ENCODE measurements at regions not wholly inside any gene's neighbourhood (a gene's known extent, or its start where the extent isn't known, plus 50 kb on each side); places are given as distances from the start of the nearest gene placed in this dataset.
"Not testable (repeated sequence)": the region's sequence is repeated elsewhere in the genome, so short reads cannot be mapped to it uniquely, and the experiment has no call there.

- not testable (repeated sequence) for H3K27ac ChIP-seq; H3K27me3 ChIP-seq (replicated peaks); H3K4me1 ChIP-seq (replicated peaks); DNase-seq (ENCODE audit: low read depth in 1 of 2, low spot score in 2 of 2); H3K9me3 ChIP-seq (replicated peaks); H3K4me3 ChIP-seq; H3K36me3 ChIP-seq
Measured at GRCh38 chr1:243074224-243074623, 180.9 kb downstream of the CEP170 start.

- not testable (repeated sequence) for DNase-seq (ENCODE audit: low read depth in 1 of 2, low spot score in 2 of 2); H3K9me3 ChIP-seq (replicated peaks); H3K36me3 ChIP-seq; H3K27ac ChIP-seq; H3K4me1 ChIP-seq (replicated peaks); H3K27me3 ChIP-seq (replicated peaks); H3K4me3 ChIP-seq
Measured at GRCh38 chr1:243067056-243067455, 188.0 kb downstream of the CEP170 start.

GRCh38 chr1:243061965-243062364, 193.1 kb downstream of the CEP170 start:
- H3K9me3 ChIP-seq (replicated peaks); H3K27me3 ChIP-seq (replicated peaks); DNase-seq (ENCODE audit: low read depth in 1 of 2, low spot score in 2 of 2); H3K36me3 ChIP-seq; H3K4me3 ChIP-seq; H3K27ac ChIP-seq; H3K4me1 ChIP-seq (replicated peaks): not testable (repeated sequence)

- not testable (repeated sequence) for H3K36me3 ChIP-seq; H3K4me3 ChIP-seq; H3K27me3 ChIP-seq (replicated peaks); H3K9me3 ChIP-seq (replicated peaks); DNase-seq (ENCODE audit: low read depth in 1 of 2, low spot score in 2 of 2); H3K27ac ChIP-seq; H3K4me1 ChIP-seq (replicated peaks)
Measured at GRCh38 chr1:243055510-243055909, 199.6 kb downstream of the CEP170 start.

- H3K4me1 ChIP-seq (replicated peaks); H3K4me3 ChIP-seq: not testable (repeated sequence)
Measured at GRCh38 chr1:243055091-243055490, 200.0 kb downstream of the CEP170 start.

GRCh38 chr1:243054681-243055080, 200.4 kb downstream of the CEP170 start:
- not testable (repeated sequence) for DNase-seq (ENCODE audit: low read depth in 1 of 2, low spot score in 2 of 2); H3K4me1 ChIP-seq (replicated peaks); H3K36me3 ChIP-seq; H3K4me3 ChIP-seq; H3K27ac ChIP-seq; H3K9me3 ChIP-seq (replicated peaks); H3K27me3 ChIP-seq (replicated peaks)

More at GRCh38 chr1:243055091-243055490, 200.0 kb downstream of the CEP170 start:
- DNase-seq (ENCODE audit: low read depth in 1 of 2, low spot score in 2 of 2); H3K27me3 ChIP-seq (replicated peaks); H3K36me3 ChIP-seq; H3K9me3 ChIP-seq (replicated peaks); H3K27ac ChIP-seq: not testable (repeated sequence)

GRCh38 chr1:243053048-243053447, 202.0 kb downstream of the CEP170 start:
- H3K9me3 ChIP-seq (replicated peaks); H3K36me3 ChIP-seq; H3K27ac ChIP-seq; H3K4me1 ChIP-seq (replicated peaks); H3K27me3 ChIP-seq (replicated peaks); H3K4me3 ChIP-seq; DNase-seq (ENCODE audit: low read depth in 1 of 2, low spot score in 2 of 2): not testable (repeated sequence)

- H3K36me3 ChIP-seq; H3K27me3 ChIP-seq (replicated peaks); DNase-seq (ENCODE audit: low read depth in 1 of 2, low spot score in 2 of 2); H3K9me3 ChIP-seq (replicated peaks); H3K4me3 ChIP-seq; H3K27ac ChIP-seq; H3K4me1 ChIP-seq (replicated peaks): not testable (repeated sequence)
Measured at GRCh38 chr1:243050613-243051012, 204.5 kb downstream of the CEP170 start.

- not testable (repeated sequence) for H3K27ac ChIP-seq; H3K9me3 ChIP-seq (replicated peaks); H3K27me3 ChIP-seq (replicated peaks); DNase-seq (ENCODE audit: low read depth in 1 of 2, low spot score in 2 of 2); H3K36me3 ChIP-seq; H3K4me3 ChIP-seq; H3K4me1 ChIP-seq (replicated peaks)
Measured at GRCh38 chr1:243049716-243050115, 205.4 kb downstream of the CEP170 start.

- not testable (repeated sequence) for H3K36me3 ChIP-seq; H3K27ac ChIP-seq; H3K27me3 ChIP-seq (replicated peaks); DNase-seq (ENCODE audit: low read depth in 1 of 2, low spot score in 2 of 2); H3K4me3 ChIP-seq; H3K4me1 ChIP-seq (replicated peaks); H3K9me3 ChIP-seq (replicated peaks)
Measured at GRCh38 chr1:243021365-243021764, 233.7 kb downstream of the CEP170 start.

GRCh38 chr1:243019030-243019635, 235.9 kb downstream of the CEP170 start:
- H3K4me3 ChIP-seq; H3K9me3 ChIP-seq (replicated peaks); H3K27me3 ChIP-seq (replicated peaks); H3K27ac ChIP-seq; H3K36me3 ChIP-seq; H3K4me1 ChIP-seq (replicated peaks): not testable (repeated sequence)
- DNase-seq (ENCODE audit: low read depth in 1 of 2, low spot score in 2 of 2) = peak in 1 of 2 experiments; percentile 59

- not testable (repeated sequence) for H3K4me1 ChIP-seq (replicated peaks); H3K36me3 ChIP-seq; H3K27me3 ChIP-seq (replicated peaks); H3K4me3 ChIP-seq; DNase-seq (ENCODE audit: low read depth in 1 of 2, low spot score in 2 of 2); H3K9me3 ChIP-seq (replicated peaks); H3K27ac ChIP-seq
Measured at GRCh38 chr1:243010719-243011118, 244.4 kb downstream of the CEP170 start.

GRCh38 chr1:243001003-243001402, 254.1 kb downstream of the CEP170 start:
- DNase-seq (ENCODE audit: low read depth in 1 of 2, low spot score in 2 of 2); H3K4me3 ChIP-seq; H3K27ac ChIP-seq; H3K4me1 ChIP-seq (replicated peaks); H3K36me3 ChIP-seq; H3K27me3 ChIP-seq (replicated peaks); H3K9me3 ChIP-seq (replicated peaks): not testable (repeated sequence)

GRCh38 chr1:242992776-242993175, 262.3 kb downstream of the CEP170 start:
- not testable (repeated sequence) for H3K27ac ChIP-seq; H3K36me3 ChIP-seq; H3K4me3 ChIP-seq; H3K27me3 ChIP-seq (replicated peaks); DNase-seq (ENCODE audit: low read depth in 1 of 2, low spot score in 2 of 2); H3K4me1 ChIP-seq (replicated peaks); H3K9me3 ChIP-seq (replicated peaks)

GRCh38 chr1:242985096-242985495, 270.0 kb downstream of the CEP170 start:
- H3K27ac ChIP-seq; H3K36me3 ChIP-seq; H3K9me3 ChIP-seq (replicated peaks); H3K27me3 ChIP-seq (replicated peaks); H3K4me3 ChIP-seq; DNase-seq (ENCODE audit: low read depth in 1 of 2, low spot score in 2 of 2); H3K4me1 ChIP-seq (replicated peaks): not testable (repeated sequence)
